Upper lobe of left lung (tissue), 4 donors: ENCODE measurements at regions not wholly inside any gene's neighbourhood (a gene's known extent, or its start where the extent isn't known, plus 50 kb on each side); places are given as distances from the start of the nearest gene placed in this dataset.

ENCODE experiments used
- POLR2A ChIP-seq, 4 donors: fragments of 450-650 bp; IDR thresholded peaks; one replicate each; pipeline ENCODE4 v1.5.1; 2016 to 2017; ENCODE audit warnings: antibody characterized with exemption in 4 of 4, mild to moderate bottlenecking in 2 of 4
- POLR2AphosphoS5 ChIP-seq, 2 donors: sonication (generic); formaldehyde crosslinking; IDR thresholded peaks; one replicate each; pipeline ENCODE4 v1.5.1; 2017; ENCODE audit warnings: antibody characterized with exemption in 2 of 2

DNA sequence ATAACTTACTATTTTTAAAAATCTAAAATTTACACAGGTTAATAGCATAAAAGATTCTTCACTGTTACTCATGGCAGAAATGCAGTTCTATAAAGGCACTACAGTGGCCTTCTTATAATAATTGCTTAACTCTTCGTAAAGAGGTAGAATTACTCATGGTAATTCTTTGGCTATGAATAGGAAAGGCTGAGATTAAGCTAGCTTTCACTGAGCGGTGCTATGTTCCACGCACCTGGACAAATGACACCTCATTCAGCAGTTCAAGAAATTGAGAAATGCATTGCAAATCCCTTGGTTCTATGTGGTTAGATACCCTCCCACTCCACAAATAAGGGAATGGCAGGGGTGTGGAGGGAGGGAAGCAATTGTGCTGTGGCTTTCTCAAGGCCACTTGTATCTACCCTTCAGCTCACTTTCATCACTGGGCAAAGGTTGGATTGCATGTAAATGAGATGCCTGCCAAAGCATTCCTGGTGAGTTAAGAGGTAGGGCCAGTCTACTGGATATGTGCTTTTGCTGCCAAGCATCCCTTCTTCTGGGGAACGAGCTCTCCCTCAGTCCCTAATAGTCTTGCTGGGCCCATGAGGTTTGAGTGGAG, 210.9 kb downstream of the TEX36 start:
- no peak for TF ChIP-seq POLR2A (IDR thresholded peaks at IDR 0.05)
- no peak for TF ChIP-seq POLR2AphosphoS5 (IDR thresholded peaks at IDR 0.05)
